NT2/D1 (cell line): ENCODE measurements at regions not wholly inside any gene's neighbourhood (a gene's known extent, or its start where the extent isn't known, plus 50 kb on each side); places are given as distances from the start of the nearest gene placed in this dataset.

Experiments used
- YY1 ChIP-seq: IDR thresholded peaks from 2 replicates; pipeline ENCODE4 v1.6.1; 2011; ENCODE audit not compliant: insufficient read length, insufficient read depth
- ZNF274 ChIP-seq: IDR thresholded peaks from 2 replicates; pipeline ENCODE4 v1.6.1; 2011; ENCODE audit warnings: mild to moderate bottlenecking, low read depth, low read length

DNA sequence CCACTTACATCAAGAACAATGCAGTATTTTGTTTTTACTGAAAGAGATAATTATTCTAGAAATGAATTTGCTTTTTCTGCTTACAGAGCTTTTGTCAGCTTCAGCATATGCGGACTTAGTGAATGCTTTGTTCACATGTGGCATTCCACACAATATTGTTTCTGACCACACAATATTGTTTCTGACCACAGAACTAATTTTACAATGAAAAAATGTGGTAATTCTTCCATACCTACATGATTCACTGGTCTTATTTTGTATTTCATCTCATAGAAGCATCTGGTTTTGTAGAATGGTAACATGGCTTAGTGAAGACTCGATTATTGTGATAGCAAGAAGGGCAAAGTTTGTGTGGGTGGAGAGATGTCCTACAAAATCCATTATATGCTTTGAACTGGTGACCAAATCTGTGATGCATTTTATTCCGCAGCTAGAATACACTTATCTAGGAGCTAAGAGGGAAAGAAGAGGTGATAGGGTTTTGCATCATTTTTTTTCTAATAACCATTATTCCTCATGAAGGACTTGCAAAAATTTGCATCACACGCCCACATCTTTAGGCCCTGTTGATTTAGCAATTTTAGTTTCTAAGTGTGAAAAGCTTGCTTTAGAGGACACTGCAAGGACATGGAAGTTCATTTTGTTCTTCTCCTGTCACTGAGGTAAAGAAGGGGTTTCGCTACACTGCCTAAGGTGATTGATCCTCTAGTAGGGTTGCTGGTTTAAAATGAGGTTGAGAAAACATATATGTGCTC is 75.3 kb downstream of the HLX start:
- TF ChIP-seq ZNF274 (no peak), YY1 (no peak)
